ENCODE measurements at regions not wholly inside any gene's neighbourhood (a gene's known extent, or its start where the extent isn't known, plus 50 kb on each side); places are given as distances from the start of the nearest gene placed in this dataset.

DNA sequence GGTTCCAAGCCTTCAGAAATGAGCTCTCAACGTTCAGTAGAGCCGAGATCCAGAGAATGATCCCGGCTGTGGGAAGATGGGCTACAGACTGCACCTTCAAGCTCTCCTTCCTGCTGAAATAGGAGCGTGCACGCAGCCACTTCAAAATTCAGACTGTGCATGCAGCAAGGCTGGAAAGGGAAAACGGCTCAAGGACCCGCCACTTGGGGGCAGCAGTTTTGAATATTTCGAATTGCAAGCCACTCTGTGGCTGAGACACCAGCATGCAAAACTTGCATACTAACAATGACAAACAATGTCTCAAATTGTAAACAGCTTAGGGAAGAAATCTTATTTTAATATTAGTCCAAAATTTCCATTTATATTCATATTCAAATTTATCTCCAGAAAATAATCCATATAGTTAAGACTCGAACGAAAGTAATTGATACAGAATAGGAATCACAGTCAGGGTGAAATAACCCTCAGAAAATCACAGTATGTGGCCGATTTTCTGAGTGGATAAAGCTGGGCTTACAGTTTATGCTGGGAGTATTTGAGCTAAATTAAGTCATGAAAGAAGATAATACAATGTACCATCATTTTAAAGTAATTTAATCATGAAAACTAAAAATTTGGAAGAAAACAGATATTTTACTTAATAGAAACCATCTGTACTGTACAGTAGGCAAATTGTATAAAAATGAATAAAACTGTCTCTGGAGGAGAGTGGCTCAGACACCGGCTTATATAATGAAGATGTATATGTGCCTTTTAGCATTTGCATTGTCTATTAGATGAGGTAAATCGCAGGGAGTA is 137.9 kb upstream of the MKI67 start (continued):
- TF ChIP-seq, protein P1, sequence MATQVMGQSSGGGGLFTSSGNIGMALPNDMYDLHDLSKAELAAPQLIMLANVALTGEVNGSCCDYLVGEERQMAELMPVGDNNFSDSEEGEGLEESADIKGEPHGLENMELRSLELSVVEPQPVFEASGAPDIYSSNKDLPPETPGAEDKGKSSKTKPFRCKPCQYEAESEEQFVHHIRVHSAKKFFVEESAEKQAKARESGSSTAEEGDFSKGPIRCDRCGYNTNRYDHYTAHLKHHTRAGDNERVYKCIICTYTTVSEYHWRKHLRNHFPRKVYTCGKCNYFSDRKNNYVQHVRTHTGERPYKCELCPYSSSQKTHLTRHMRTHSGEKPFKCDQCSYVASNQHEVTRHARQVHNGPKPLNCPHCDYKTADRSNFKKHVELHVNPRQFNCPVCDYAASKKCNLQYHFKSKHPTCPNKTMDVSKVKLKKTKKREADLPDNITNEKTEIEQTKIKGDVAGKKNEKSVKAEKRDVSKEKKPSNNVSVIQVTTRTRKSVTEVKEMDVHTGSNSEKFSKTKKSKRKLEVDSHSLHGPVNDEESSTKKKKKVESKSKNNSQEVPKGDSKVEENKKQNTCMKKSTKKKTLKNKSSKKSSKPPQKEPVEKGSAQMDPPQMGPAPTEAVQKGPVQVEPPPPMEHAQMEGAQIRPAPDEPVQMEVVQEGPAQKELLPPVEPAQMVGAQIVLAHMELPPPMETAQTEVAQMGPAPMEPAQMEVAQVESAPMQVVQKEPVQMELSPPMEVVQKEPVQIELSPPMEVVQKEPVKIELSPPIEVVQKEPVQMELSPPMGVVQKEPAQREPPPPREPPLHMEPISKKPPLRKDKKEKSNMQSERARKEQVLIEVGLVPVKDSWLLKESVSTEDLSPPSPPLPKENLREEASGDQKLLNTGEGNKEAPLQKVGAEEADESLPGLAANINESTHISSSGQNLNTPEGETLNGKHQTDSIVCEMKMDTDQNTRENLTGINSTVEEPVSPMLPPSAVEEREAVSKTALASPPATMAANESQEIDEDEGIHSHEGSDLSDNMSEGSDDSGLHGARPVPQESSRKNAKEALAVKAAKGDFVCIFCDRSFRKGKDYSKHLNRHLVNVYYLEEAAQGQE (IDR thresholded peaks at IDR 0.05; ENCODE audit: low read depth): no peak

DNA sequence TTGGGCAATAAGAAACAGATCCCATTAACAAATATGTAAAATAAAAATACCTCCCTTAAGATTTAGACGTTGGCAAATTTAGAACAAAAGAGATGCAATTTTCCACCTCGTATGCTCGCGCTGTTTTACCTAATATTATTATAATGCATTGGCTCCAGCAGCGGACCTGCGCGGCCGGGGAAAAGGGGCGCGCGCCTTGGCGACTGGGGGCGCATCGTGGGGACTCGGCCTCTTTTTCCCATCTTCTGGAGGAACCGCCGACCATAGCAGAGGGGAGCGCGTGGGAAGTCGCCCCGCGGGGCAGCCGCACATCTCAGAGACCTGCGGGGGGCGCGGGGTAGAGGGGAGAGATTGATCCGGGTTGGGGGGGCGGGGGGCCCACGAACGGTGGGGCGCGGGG is 139.4 kb upstream of the MKI67 start:
- H2AFZ ChIP-seq (ENCODE audit: low read depth, low read length, poor library complexity, severe bottlenecking): no peak overlapping the region
- RAD21 ChIA-PET (ENCODE audit: low non-redundant PET in 1 of 2, low total read pairs in 2 of 2, uncharacterized antibody in 2 of 2, unreplicated experiment in 2 of 2): no interaction called here
- H3K27me3 ChIP-seq (ENCODE audit: insufficient read depth, low read length): peaks cover 61% of the 10 kb centered on the region
- H3K79me2 ChIP-seq (ENCODE audit: insufficient read depth, low read length): no peaks in the 10 kb centered on the region
- CTCF ChIA-PET: no interaction called here
- H3K27ac ChIP-seq (ENCODE audit: low read depth, low read length): no peak overlapping the region
- DNase-seq (ENCODE audit: low read depth, low spot score): no peak
- POLR2A ChIA-PET: no interaction called here
- no peak overlapping the region for H3K4me2 ChIP-seq (ENCODE audit: low read length)
- intact Hi-C loops (cut with micrococcal nuclease): no loop called here
- no peak overlapping the region for H3K4me3 ChIP-seq (replicated peaks in 1 of 2; ENCODE audit: low read depth in 1 of 2, low read length in 2 of 2)
- no peaks in the 10 kb centered on the region for H3K9me2 ChIP-seq (ENCODE audit: insufficient read depth)
- no peaks in the 10 kb centered on the region for H3K36me3 ChIP-seq (ENCODE audit: control insufficient read depth in 1 of 2, insufficient read depth in 2 of 2, low read length in 2 of 2)
- H3K9me3 ChIP-seq (ENCODE audit: control insufficient read depth in 1 of 2, insufficient read depth in 1 of 2, low read depth in 1 of 2, low read length in 2 of 2): no peaks in the 10 kb centered on the region
- ATAC-seq: no peak
- H3K4me1 ChIP-seq (ENCODE audit: control insufficient read depth in 1 of 2, insufficient read depth in 2 of 2, low read length in 2 of 2): no peaks in the 10 kb centered on the region
- no peaks in the 10 kb centered on the region for H4K20me1 ChIP-seq (ENCODE audit: insufficient read depth)
- no peak overlapping the region for H3K9ac ChIP-seq (ENCODE audit: low read length)
- BruUV-seq (replicated peaks): no TSS peak
- TF ChIP-seq JUND (IDR thresholded peaks at IDR 0.05): no peak
- TF ChIP-seq YY1 (IDR thresholded peaks at IDR 0.05; ENCODE audit: extremely low read depth, insufficient replicate concordance, low read depth, low read length): no peak
- no peak for TF ChIP-seq EGR1 (IDR thresholded peaks at IDR 0.05; ENCODE audit: low read depth)
- no peak for TF ChIP-seq TCF7L2 (IDR thresholded peaks at IDR 0.05; ENCODE audit: borderline replicate concordance, extremely low read depth, insufficient read depth, insufficient read length)
- no peak for TF ChIP-seq SRF (IDR thresholded peaks at IDR 0.05; ENCODE audit: low read depth)
- TF ChIP-seq, protein P2, sequence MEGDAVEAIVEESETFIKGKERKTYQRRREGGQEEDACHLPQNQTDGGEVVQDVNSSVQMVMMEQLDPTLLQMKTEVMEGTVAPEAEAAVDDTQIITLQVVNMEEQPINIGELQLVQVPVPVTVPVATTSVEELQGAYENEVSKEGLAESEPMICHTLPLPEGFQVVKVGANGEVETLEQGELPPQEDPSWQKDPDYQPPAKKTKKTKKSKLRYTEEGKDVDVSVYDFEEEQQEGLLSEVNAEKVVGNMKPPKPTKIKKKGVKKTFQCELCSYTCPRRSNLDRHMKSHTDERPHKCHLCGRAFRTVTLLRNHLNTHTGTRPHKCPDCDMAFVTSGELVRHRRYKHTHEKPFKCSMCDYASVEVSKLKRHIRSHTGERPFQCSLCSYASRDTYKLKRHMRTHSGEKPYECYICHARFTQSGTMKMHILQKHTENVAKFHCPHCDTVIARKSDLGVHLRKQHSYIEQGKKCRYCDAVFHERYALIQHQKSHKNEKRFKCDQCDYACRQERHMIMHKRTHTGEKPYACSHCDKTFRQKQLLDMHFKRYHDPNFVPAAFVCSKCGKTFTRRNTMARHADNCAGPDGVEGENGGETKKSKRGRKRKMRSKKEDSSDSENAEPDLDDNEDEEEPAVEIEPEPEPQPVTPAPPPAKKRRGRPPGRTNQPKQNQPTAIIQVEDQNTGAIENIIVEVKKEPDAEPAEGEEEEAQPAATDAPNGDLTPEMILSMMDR (IDR thresholded peaks at IDR 0.05 in 2 of 3, conservative IDR thresholded peaks at IDR 0.05 in 1 of 3; ENCODE audit: borderline replicate concordance in 1 of 3, insufficient read depth in 1 of 3, low read depth in 2 of 3, low read length in 2 of 3): no peak
- no peak for TF ChIP-seq ZNF274 (IDR thresholded peaks at IDR 0.05; ENCODE audit: low read depth, low read length)
- TF ChIP-seq ELF1 (IDR thresholded peaks at IDR 0.05; ENCODE audit: borderline replicate concordance, low read depth): no peak
- no peak for TF ChIP-seq EZH2 (IDR thresholded peaks at IDR 0.05)
- no peak for TF ChIP-seq POLR2A (IDR thresholded peaks at IDR 0.05; ENCODE audit: borderline replicate concordance, extremely low read depth, insufficient read depth, insufficient read length)
- TF ChIP-seq, protein P1 (IDR thresholded peaks at IDR 0.05; ENCODE audit: low read depth): no peak
- TF ChIP-seq CBX3 (IDR thresholded peaks at IDR 0.05; ENCODE audit: low read depth): no peak
